ENCODE measurements at regions not wholly inside any gene's neighbourhood (a gene's known extent, or its start where the extent isn't known, plus 50 kb on each side); places are given as distances from the start of the nearest gene placed in this dataset.

DNA sequence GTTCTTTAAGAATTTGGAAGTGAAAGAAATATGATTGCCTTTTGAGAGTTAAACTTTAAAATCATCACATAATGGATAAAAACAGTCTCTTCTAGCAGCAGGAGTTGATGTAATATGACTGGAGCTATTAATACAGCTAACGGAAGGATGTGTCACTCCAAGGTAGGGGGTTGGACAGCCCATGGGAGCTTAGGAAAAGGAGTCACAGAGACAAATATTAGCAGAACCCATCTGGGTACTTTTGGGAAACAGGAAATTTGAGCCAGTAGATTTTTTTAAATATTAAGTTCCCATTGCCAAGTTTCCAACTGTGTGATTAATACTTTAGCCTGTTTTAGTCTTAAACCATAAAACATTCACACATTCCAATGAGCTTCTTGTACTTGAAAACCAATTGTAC, 164.7 kb upstream of the RIMS1 start:
- H3K4me2 ChIP-seq (ENCODE audit: insufficient read depth, low read length), result no peak overlapping the region
- H3K4me3 ChIP-seq (replicated peaks in 1 of 3; ENCODE audit: insufficient read depth in 1 of 3, low read depth in 1 of 3, low read length in 3 of 3), result no peak overlapping the region
- no peaks in the 10 kb centered on the region for H3K4me1 ChIP-seq (ENCODE audit: control insufficient read depth, extremely low read depth, insufficient read depth, low read length)
- no peaks in the 10 kb centered on the region for H3K9me3 ChIP-seq (replicated peaks; ENCODE audit: control insufficient read depth, insufficient read depth, low read length)
- ChIA-PET CTCF (no interaction called here), POLR2A (no interaction called here)
- H2AFZ ChIP-seq (ENCODE audit: low read depth, low read length), result no peak overlapping the region
- no peaks in the 10 kb centered on the region for H4K20me1 ChIP-seq (replicated peaks; ENCODE audit: control insufficient read depth, extremely low read depth, insufficient read depth, low read length)
- peaks cover 0 to 3% of the 10 kb centered on the region in 2 experiments for H3K27me3 ChIP-seq (ENCODE audit: control insufficient read depth in 2 of 2, insufficient read depth in 2 of 2, low read length in 2 of 2)
- dilution Hi-C loops (cut with MboI; ENCODE audit: extremely low pct_ligation_motif_present, low sequenced_read_pairs), result no loop called here
- no peaks in the 10 kb centered on the region for H3K9me1 ChIP-seq (replicated peaks; ENCODE audit: control insufficient read depth, extremely low read depth, insufficient read depth, low read length)
- DNase-seq (ENCODE audit: low read depth, low spot score), result no peak
- H3K79me2 ChIP-seq (ENCODE audit: control insufficient read depth, insufficient read depth, low read length), result no peaks in the 10 kb centered on the region
- no peak for FAIRE-seq
- no peak overlapping the region for H3K27ac ChIP-seq (ENCODE audit: insufficient read depth, low read depth, low read length)
- TF ChIP-seq POLR2AphosphoS5 (IDR thresholded peaks at IDR 0.05; ENCODE audit: insufficient read depth, low read depth, low read length), result no peak
- no TSS peak for BruUV-seq (replicated peaks)
- H3K36me3 ChIP-seq (ENCODE audit: control insufficient read depth in 2 of 2, extremely low read depth in 1 of 2, insufficient read depth in 2 of 2, low read length in 2 of 2), result no peaks in the 10 kb centered on the region
- intact Hi-C loops (cut with micrococcal nuclease), result loop anchor here (5.0 to 10.0 kb wide), 2 partner anchors 177 to 539 kb away; no protein-coding TSS in a partner anchor
- H3K9ac ChIP-seq (replicated peaks; ENCODE audit: extremely low read depth, insufficient read depth, low read length), result no peak overlapping the region

DNA sequence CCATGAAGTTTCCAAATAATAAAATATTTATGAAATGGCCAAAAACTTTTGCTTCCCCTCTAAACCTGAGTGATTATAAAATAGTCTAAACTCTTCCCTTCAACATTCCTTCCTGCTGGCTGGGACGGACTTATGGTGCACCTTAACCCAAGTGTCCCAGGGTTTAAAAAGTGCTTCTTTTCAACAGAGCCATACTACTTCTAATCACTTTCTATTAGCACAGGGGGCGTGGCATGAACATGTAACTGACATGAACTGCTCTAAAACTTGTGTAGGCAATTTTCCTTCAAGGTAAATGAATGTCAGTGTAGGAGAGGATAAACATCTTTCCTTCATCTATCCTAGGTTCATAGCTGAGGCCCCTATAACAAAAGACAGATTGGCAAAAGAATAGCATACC, 163.6 kb upstream of the RIMS1 start:
- TF ChIP-seq, protein P1, sequence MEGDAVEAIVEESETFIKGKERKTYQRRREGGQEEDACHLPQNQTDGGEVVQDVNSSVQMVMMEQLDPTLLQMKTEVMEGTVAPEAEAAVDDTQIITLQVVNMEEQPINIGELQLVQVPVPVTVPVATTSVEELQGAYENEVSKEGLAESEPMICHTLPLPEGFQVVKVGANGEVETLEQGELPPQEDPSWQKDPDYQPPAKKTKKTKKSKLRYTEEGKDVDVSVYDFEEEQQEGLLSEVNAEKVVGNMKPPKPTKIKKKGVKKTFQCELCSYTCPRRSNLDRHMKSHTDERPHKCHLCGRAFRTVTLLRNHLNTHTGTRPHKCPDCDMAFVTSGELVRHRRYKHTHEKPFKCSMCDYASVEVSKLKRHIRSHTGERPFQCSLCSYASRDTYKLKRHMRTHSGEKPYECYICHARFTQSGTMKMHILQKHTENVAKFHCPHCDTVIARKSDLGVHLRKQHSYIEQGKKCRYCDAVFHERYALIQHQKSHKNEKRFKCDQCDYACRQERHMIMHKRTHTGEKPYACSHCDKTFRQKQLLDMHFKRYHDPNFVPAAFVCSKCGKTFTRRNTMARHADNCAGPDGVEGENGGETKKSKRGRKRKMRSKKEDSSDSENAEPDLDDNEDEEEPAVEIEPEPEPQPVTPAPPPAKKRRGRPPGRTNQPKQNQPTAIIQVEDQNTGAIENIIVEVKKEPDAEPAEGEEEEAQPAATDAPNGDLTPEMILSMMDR (IDR thresholded peaks at IDR 0.05; ENCODE audit: extremely low read depth in 1 of 2, insufficient read depth in 1 of 2, low read depth in 1 of 2, low read length in 2 of 2), result no peak
- BruUV-seq (replicated peaks), result no TSS peak
- Histone ChIP-seq H3K27ac (ENCODE audit: insufficient read depth, low read depth, low read length) (no peak overlapping the region), H3K9me3 (replicated peaks; ENCODE audit: control insufficient read depth, insufficient read depth, low read length) (no peaks in the 10 kb centered on the region), H3K9ac (replicated peaks; ENCODE audit: extremely low read depth, insufficient read depth, low read length) (no peak overlapping the region), H3K4me3 (replicated peaks in 1 of 3; ENCODE audit: insufficient read depth in 1 of 3, low read depth in 1 of 3, low read length in 3 of 3) (no peak overlapping the region), H2AFZ (ENCODE audit: low read depth, low read length) (no peak overlapping the region), H3K27me3 (ENCODE audit: control insufficient read depth in 2 of 2, insufficient read depth in 2 of 2, low read length in 2 of 2) (peaks cover 0 to 3% of the 10 kb centered on the region in 2 experiments), H3K4me1 (ENCODE audit: control insufficient read depth, extremely low read depth, insufficient read depth, low read length) (no peaks in the 10 kb centered on the region), H3K4me2 (ENCODE audit: insufficient read depth, low read length) (no peak overlapping the region), H3K36me3 (ENCODE audit: control insufficient read depth in 2 of 2, extremely low read depth in 1 of 2, insufficient read depth in 2 of 2, low read length in 2 of 2) (no peaks in the 10 kb centered on the region), H3K79me2 (ENCODE audit: control insufficient read depth, insufficient read depth, low read length) (no peaks in the 10 kb centered on the region), H3K9me1 (replicated peaks; ENCODE audit: control insufficient read depth, extremely low read depth, insufficient read depth, low read length) (no peaks in the 10 kb centered on the region), H4K20me1 (replicated peaks; ENCODE audit: control insufficient read depth, extremely low read depth, insufficient read depth, low read length) (no peaks in the 10 kb centered on the region)
- dilution Hi-C loops (cut with MboI; ENCODE audit: extremely low pct_ligation_motif_present, low sequenced_read_pairs), result no loop called here
- CTCF ChIA-PET, result no interaction called here
- POLR2A ChIA-PET, result no interaction called here
- no peak for DNase-seq (ENCODE audit: low read depth, low spot score)
- no peak for FAIRE-seq
- intact Hi-C loops (cut with micrococcal nuclease), result loop anchor here (5.0 to 10.0 kb wide), 2 partner anchors 178 to 540 kb away; no protein-coding TSS in a partner anchor
